Smooth muscle cell (in vitro differentiated cells): ENCODE measurements at regions not wholly inside any gene's neighbourhood (a gene's known extent, or its start where the extent isn't known, plus 50 kb on each side); places are given as distances from the start of the nearest gene placed in this dataset.

Experiments used
- DNase-seq: peaks from one replicate; lab custom pipeline; 2025; ENCODE audit not compliant: unreplicated experiment; lab: John Stamatoyannopoulos, UW
- H2AFZ ChIP-seq: fragments of 200-600 bp; sonication (generic); 2 replicates; pipeline ENCODE4 v1.6.0; 2016; ENCODE audit warnings: antibody characterized with exemption, low read depth, mild to moderate bottlenecking
- H3F3A ChIP-seq: fragments of 200-600 bp; sonication (generic); 2 replicates; pipeline ENCODE4 v1.6.0; 2017; ENCODE audit warnings: antibody characterized with exemption, low read depth
- H3K27ac ChIP-seq: fragments of 200-600 bp; sonication (generic); 2 replicates; pipeline ENCODE4 v1.5.1; 2016; ENCODE audit warnings: low read depth, mild to moderate bottlenecking
- H3K27me3 ChIP-seq: fragments of 200-600 bp; sonication (generic); 2 replicates; pipeline ENCODE4 v1.6.1; 2016; ENCODE audit warnings: low read depth, mild to moderate bottlenecking
- H3K36me3 ChIP-seq: fragments of 200-600 bp; sonication (generic); 2 replicates; pipeline ENCODE4 v1.5.1; 2016; ENCODE audit warnings: low read depth
- H3K4me1 ChIP-seq: fragments of 200-600 bp; sonication (generic); 2 replicates; pipeline ENCODE4 v1.5.1; 2016; ENCODE audit warnings: low read depth
- H3K4me2 ChIP-seq: fragments of 200-600 bp; sonication (generic); 2 replicates; pipeline ENCODE4 v1.6.0; 2016; ENCODE audit warnings: mild to moderate bottlenecking
- H3K4me3 ChIP-seq: fragments of 200-600 bp; sonication (generic); 2 replicates; pipeline ENCODE4 v1.5.1; 2016; ENCODE audit warnings: mild to moderate bottlenecking
- H3K79me2 ChIP-seq: fragments of 200-600 bp; sonication (generic); 2 replicates; pipeline ENCODE4 v1.6.0; 2016; ENCODE audit warnings: low read depth, mild to moderate bottlenecking
- H3K9ac ChIP-seq: fragments of 200-600 bp; sonication (generic); 2 replicates; pipeline ENCODE4 v1.6.0; 2016; ENCODE audit warnings: low read depth
- H3K9me3 ChIP-seq: fragments of 200-600 bp; sonication (generic); replicated peaks from 2 replicates; pipeline ENCODE4 v1.5.1; 2016; ENCODE audit warnings: low read depth
- H4K20me1 ChIP-seq: fragments of 200-600 bp; sonication (generic); 2 replicates; pipeline ENCODE4 v1.6.0; 2016; ENCODE audit warnings: low read depth
- CTCF ChIP-seq: fragments of 200-600 bp; sonication (generic); IDR thresholded peaks from 2 replicates; pipeline ENCODE4 v1.5.1; 2017; ENCODE audit warnings: borderline replicate concordance, mild to moderate bottlenecking, antibody characterized with exemption; ENCODE audit not compliant: insufficient read depth, poor library complexity, severe bottlenecking
- WGBS: methylation state at CpG from one replicate; pipeline ENCODE4 v1.1.7; 2016; ENCODE audit warnings: low lambda C conversion rate; 5-methylcytosine and 5-hydroxymethylcytosine counted together

DNA sequence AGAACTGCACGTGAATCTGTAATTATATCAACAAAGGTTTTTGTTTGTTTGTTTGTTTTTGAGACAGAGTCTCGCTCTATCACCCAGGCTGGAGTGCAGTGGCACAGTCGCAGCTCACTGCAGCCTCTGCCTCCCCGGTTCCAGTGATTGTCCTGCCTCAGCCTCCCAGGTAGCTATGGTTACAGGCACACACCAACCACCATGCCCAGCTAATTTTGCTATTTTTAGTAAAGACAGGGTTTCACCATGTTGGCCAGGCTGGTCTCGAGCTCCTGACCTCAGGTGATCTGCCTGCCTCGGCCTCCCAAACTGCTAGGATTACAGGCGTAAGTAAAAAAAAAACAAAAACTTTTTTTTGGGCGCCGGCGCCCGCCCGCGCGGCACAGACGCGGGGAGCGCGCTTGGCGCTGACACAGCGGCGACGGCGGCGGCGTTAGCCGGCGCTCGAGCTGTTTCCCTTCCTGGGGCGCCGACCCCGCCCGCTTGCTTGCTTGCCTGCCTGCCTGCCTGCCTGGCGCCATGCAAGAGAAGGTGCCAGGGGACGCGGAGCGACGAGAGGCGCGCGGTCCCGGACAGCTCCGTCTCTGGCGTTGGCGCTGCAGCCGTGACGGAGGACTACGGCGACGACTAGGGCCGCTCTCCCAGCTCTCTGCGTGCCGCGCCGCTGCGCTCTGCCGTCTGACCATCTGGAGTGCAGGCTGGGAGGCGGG lies 171.4 kb upstream of the NUPR2 start:
- Histone ChIP-seq H3K9me3 (no peaks in the 10 kb centered on the region), H3K4me3 (no peak overlapping the region), H3K4me2 (no peak overlapping the region)

DNA sequence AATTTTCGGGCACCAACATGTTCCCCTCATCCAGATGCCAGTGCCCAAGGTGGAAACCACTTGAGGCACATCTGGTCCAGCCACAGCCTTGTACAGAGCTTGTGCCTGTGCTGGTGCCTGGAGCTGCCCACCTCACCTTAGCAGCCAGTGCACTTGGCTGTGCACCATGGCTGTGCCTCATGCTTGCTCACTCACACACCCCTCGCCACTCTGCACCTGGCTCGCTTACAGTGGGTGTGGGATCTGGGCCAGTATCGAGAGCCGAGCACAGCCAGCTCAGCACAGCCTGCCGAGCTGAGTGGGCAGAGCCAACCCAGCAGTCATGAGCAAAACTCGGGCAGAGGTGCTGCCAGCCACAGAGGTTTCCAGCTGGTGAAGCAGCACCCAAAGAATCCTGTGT lies 139.9 kb upstream of the NUPR2 start:
- DNase-seq, result no peak
- TF ChIP-seq CTCF, result no peak
- Histone ChIP-seq H3K4me3 (no peak overlapping the region), H3K9me3 (no peaks in the 10 kb centered on the region), H4K20me1 (no peaks in the 10 kb centered on the region), H2AFZ (no peak overlapping the region), H3K27me3 (no peaks in the 10 kb centered on the region), H3K27ac (no peak overlapping the region), H3K36me3 (no peaks in the 10 kb centered on the region), H3F3A (no peaks in the 10 kb centered on the region), H3K4me1 (no peaks in the 10 kb centered on the region), H3K9ac (no peak overlapping the region), H3K4me2 (no peak overlapping the region), H3K79me2 (no peaks in the 10 kb centered on the region)
- 74% methylated on average over 7 of the region's 7 CpGs for WGBS

More for the DNA sequence above, 171.4 kb upstream of the NUPR2 start:
- no peak for TF ChIP-seq CTCF
- Histone ChIP-seq H2AFZ (no peak overlapping the region), H3K79me2 (no peaks in the 10 kb centered on the region), H3F3A (no peaks in the 10 kb centered on the region), H3K27me3 (no peaks in the 10 kb centered on the region), H3K9ac (no peak overlapping the region), H3K36me3 (no peaks in the 10 kb centered on the region), H3K27ac (no peak overlapping the region), H3K4me1 (no peaks in the 10 kb centered on the region), H4K20me1 (no peaks in the 10 kb centered on the region)
- no peak for DNase-seq
- WGBS, result 91% methylated on average over 53 of the region's 57 CpGs

GRCh38 chr7:56250135-56250534 lies 133.9 kb upstream of the NUPR2 start:
- H2AFZ ChIP-seq, result no peak overlapping the region
- TF ChIP-seq CTCF, result no peak
- no peak overlapping the region for H3K4me2 ChIP-seq
- H3K4me3 ChIP-seq, result no peak overlapping the region
- no peaks in the 10 kb centered on the region for H3K79me2 ChIP-seq
- H3K9ac ChIP-seq, result no peak overlapping the region
- H3K4me1 ChIP-seq, result no peaks in the 10 kb centered on the region
- H3K9me3 ChIP-seq, result peaks cover 8% of the 10 kb centered on the region
- H3K27me3 ChIP-seq, result no peaks in the 10 kb centered on the region
- WGBS, result 56% methylated on average over 3 of the region's 3 CpGs
- DNase-seq, result no peak
- no peaks in the 10 kb centered on the region for H4K20me1 ChIP-seq
- H3K36me3 ChIP-seq, result no peaks in the 10 kb centered on the region
- no peak overlapping the region for H3K27ac ChIP-seq
- H3F3A ChIP-seq, result no peaks in the 10 kb centered on the region

DNA sequence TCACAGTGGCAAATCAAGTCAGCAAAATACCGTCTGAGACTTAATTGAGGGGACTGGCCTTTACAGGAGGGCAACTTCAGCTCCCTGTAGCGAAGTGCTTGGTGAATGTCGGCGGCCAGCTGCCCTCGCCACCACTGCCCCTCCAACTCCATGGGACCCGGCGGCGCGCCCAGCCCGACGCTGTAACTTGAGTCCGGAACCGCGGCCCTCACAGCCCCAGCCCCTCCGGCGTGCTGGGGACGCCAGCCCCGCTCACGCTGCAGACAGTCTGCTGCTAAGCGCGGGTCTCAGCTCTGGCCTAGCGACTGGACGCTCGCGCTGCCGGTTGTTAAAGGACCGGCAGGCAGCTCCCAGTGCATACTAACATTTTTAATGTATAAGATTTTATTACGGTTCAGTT lies 113.4 kb upstream of the NUPR2 start:
- H3K4me3 ChIP-seq, result no peak overlapping the region
- no peaks in the 10 kb centered on the region for H3K79me2 ChIP-seq
- no peak for TF ChIP-seq CTCF
- H2AFZ ChIP-seq, result no peak overlapping the region
- no peak overlapping the region for H3K4me2 ChIP-seq
- no peaks in the 10 kb centered on the region for H3K27me3 ChIP-seq
- no peak overlapping the region for H3K27ac ChIP-seq
- no peaks in the 10 kb centered on the region for H3K36me3 ChIP-seq
- H3K9ac ChIP-seq, result no peak overlapping the region
- DNase-seq, result no peak
- H3F3A ChIP-seq, result no peaks in the 10 kb centered on the region
- 91% methylated on average over 28 of the region's 28 CpGs for WGBS
- H3K9me3 ChIP-seq, result no peaks in the 10 kb centered on the region
- no peaks in the 10 kb centered on the region for H3K4me1 ChIP-seq
- no peaks in the 10 kb centered on the region for H4K20me1 ChIP-seq
